Kidney (tissue), 13 donors: ENCODE measurements at regions not wholly inside any gene's neighbourhood (a gene's known extent, or its start where the extent isn't known, plus 50 kb on each side); places are given as distances from the start of the nearest gene placed in this dataset.

Source experiments
- DNase-seq, 5 donors: peaks; one replicate each; pipeline ENCODE4 v3.0.0-alpha.2; 2013 to 2020
- FAIRE-seq: peaks from 2 replicates; lab custom pipeline; 2012; peaks lifted over from hg19 to GRCh38; lab: Jason Lieb, UNC
- H3K27ac ChIP-seq, 2 donors: one replicate each; pipeline ENCODE4 v1.7.0; 2013; ENCODE audit warnings: low read depth in 2 of 2, low read length in 2 of 2, inconsistent platforms in 1 of 2
- H3K27me3 ChIP-seq: one replicate; pipeline ENCODE4 v1.7.1; 2013; ENCODE audit warnings: low read length, inconsistent platforms; ENCODE audit not compliant: control insufficient read depth, insufficient read depth
- H3K36me3 ChIP-seq, 3 donors: one replicate each; pipeline versions ENCODE4 v1.7.0 to v1.7.1; 2013; ENCODE audit warnings: low read length in 3 of 3, control low read depth in 1 of 3, inconsistent platforms in 1 of 3; ENCODE audit not compliant: insufficient read depth in 3 of 3, control insufficient read depth in 2 of 3
- H3K4me1 ChIP-seq, 3 donors: one replicate each; pipeline versions ENCODE4 v1.7.0 to v1.7.1; 2013; ENCODE audit warnings: low read length in 3 of 3, inconsistent platforms in 1 of 3, low read depth in 1 of 3; ENCODE audit not compliant: control insufficient read depth in 2 of 3, insufficient read depth in 2 of 3
- H3K4me3 ChIP-seq, 3 donors: one replicate each; pipeline versions ENCODE4 v1.7.0 to v1.8.1; 2013; ENCODE audit warnings: low read length in 3 of 3, control low read depth in 1 of 3, inconsistent platforms in 1 of 3
- H3K9ac ChIP-seq, 3 donors: one replicate each; pipeline versions ENCODE4 v1.7.0 to v1.7.1; 2013; ENCODE audit warnings: low read length in 3 of 3, control low read depth in 1 of 3, inconsistent platforms in 1 of 3
- H3K9me3 ChIP-seq, 3 donors: one replicate each; pipeline versions ENCODE4 v1.7.0 to v1.7.1; 2013; ENCODE audit warnings: low read length in 3 of 3, control low read depth in 1 of 3, inconsistent platforms in 1 of 3; ENCODE audit not compliant: control insufficient read depth in 2 of 3, insufficient read depth in 1 of 3
- intact Hi-C: fragments of 100-400 bp; cut with DNase I; formaldehyde crosslinking; loops from one replicate; pipeline ENCODE4 v1.11.1; 2022
- TF ChIP-seq, protein P1 (sequence below): IDR thresholded peaks from 3 replicates; pipeline ENCODE4 v1.5.1; 2012; ENCODE audit warnings: mild to moderate bottlenecking, moderate library complexity, borderline replicate concordance; ENCODE audit not compliant: insufficient read depth; ENCODE audit errors: extremely low read depth
- donor health status: control.
- donor health status: control.
- donor health status: control.
- donor health status: control.
- donor health status: control.
- donor health status: DM: yes; HTN: yes; CAD: no.
- donor health status: Normal renal cell carcinoma (clear cell type).

DNA sequence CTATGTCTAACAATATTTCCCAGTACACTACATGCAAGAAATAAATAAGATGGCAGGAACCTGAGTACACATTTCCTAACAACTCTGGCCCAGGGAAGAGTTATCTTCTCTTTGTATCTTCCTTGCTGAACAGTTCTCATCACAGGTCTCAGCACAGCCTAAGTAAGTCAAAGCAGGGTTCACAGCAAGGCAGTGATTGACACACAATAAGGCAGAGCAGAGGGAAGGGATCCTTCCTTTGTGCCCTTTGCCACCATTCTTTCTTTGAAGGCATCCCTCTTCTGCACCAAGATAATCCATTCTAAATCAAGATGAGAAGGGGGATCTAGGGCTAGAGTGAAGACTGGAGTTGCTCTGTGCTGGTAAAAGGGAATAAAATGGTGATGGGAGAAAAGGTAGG lies 73.4 kb upstream of the TRPC4 start:
- TF ChIP-seq, protein P1, sequence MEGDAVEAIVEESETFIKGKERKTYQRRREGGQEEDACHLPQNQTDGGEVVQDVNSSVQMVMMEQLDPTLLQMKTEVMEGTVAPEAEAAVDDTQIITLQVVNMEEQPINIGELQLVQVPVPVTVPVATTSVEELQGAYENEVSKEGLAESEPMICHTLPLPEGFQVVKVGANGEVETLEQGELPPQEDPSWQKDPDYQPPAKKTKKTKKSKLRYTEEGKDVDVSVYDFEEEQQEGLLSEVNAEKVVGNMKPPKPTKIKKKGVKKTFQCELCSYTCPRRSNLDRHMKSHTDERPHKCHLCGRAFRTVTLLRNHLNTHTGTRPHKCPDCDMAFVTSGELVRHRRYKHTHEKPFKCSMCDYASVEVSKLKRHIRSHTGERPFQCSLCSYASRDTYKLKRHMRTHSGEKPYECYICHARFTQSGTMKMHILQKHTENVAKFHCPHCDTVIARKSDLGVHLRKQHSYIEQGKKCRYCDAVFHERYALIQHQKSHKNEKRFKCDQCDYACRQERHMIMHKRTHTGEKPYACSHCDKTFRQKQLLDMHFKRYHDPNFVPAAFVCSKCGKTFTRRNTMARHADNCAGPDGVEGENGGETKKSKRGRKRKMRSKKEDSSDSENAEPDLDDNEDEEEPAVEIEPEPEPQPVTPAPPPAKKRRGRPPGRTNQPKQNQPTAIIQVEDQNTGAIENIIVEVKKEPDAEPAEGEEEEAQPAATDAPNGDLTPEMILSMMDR = no peak
- H3K36me3 ChIP-seq = no peaks in the 10 kb centered on the region
- H3K27ac ChIP-seq = no peak overlapping the region
- no peak for FAIRE-seq
- no peaks in the 10 kb centered on the region for H3K9me3 ChIP-seq
- H3K4me1 ChIP-seq = no peaks in the 10 kb centered on the region
- intact Hi-C loops = no loop called here
- H3K9ac ChIP-seq = no peak overlapping the region
- no peak for DNase-seq
- H3K27me3 ChIP-seq = no peaks in the 10 kb centered on the region
- no peak overlapping the region for H3K4me3 ChIP-seq

DNA sequence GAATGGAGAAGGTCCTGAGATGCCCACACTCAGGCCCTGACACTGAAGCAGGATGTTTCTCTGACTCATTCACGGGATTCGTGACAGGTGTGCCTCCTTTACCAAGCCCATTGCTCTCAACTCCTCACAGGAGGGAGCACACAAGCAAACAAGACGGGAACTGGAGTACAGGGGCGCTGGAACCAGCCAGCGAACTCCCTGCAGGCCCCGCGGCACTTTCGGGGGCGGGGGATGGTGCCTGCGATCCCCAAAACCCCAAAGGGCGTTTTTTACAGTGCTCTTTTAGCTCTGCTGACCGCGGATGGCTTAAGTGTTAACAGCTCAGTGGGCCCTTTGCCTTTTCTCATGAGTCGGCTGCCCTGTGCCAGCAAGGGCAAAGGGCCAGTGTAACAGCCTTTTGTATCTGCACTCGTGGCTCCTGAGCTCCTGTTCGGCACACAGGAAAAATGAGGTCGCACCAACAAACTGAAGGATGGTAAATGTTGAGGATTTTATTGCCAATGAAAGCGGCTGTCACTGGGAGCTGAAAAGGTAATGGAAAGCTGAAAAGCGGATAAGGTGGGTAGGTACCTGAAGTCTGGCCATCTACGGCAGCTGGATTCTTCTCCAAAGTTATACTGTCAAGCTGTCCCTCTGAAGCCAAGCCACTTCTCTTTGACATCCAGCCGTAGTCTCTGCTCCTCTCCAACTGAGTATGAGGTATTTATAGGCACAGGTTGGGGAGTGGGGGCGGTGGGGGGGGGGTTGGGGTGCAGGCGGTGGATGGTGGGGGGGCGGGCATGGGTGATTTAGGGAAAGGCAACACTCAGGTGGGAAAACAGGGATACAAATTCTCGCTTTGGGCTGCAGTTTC lies 65.0 kb upstream of the TRPC4 start:
- Histone ChIP-seq H3K4me3 (peak overlapping the region in 2 of 3 donors; percentile 46 to 55), H3K4me1 (no peaks in the 10 kb centered on the region), H3K27me3 (no peaks in the 10 kb centered on the region), H3K9ac (no peak overlapping the region), H3K36me3 (no peaks in the 10 kb centered on the region), H3K9me3 (no peaks in the 10 kb centered on the region), H3K27ac (no peak overlapping the region)
- TF ChIP-seq, protein P1 = no peak
- DNase-seq = no peak
- intact Hi-C loops = no loop called here
- no peak for FAIRE-seq

DNA sequence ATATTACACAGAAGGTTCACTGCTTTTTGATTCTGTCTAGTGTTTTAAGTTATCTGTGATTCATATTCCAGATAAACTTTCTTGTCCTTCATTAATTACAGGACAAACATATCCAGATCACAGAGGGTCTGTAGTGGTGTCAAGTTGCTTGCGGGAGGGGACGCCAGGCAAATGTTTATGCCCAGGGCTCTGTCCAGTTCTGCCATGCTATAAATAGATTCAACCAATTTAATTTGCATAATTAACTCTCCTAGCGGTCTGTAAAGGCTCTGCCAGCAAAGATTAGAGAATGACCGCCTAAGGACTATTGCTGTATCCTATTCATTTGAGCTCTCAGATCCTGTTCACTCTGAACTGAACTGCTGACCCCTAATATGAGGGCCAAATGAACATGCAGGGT lies 59.7 kb upstream of the TRPC4 start:
- TF ChIP-seq, protein P1 = no peak
- no peaks in the 10 kb centered on the region for H3K9me3 ChIP-seq
- DNase-seq (peak in 1 of 5 donors; percentile 5), FAIRE-seq (no peak)
- intact Hi-C loops = no loop called here
- H3K27me3 ChIP-seq = no peaks in the 10 kb centered on the region
- H3K36me3 ChIP-seq = no peaks in the 10 kb centered on the region
- no peaks in the 10 kb centered on the region for H3K4me1 ChIP-seq
- no peak overlapping the region for H3K4me3 ChIP-seq
- H3K27ac ChIP-seq = no peak overlapping the region
- H3K9ac ChIP-seq = no peak overlapping the region
